Sigmoid colon (tissue), 6 donors: ENCODE measurements at regions not wholly inside any gene's neighbourhood (a gene's known extent, or its start where the extent isn't known, plus 50 kb on each side); places are given as distances from the start of the nearest gene placed in this dataset.

Experiments
- DNase-seq: peaks from one replicate; pipeline ENCODE4 v3.0.0-alpha.2; 2019
- H3K27ac ChIP-seq, 4 donors: fragments of 200-600 bp; sonication (generic); one replicate each; pipeline ENCODE4 v1.5.1; 2016 to 2019; ENCODE audit warnings: mild to moderate bottlenecking in 1 of 4
- H3K27me3 ChIP-seq, 3 donors: fragments of 200-600 bp; sonication (generic); one replicate each; pipeline ENCODE4 v1.5.1; 2019; ENCODE audit warnings: mild to moderate bottlenecking in 1 of 3
- H3K36me3 ChIP-seq, 4 donors: fragments of 200-600 bp; sonication (generic); one replicate each; pipeline ENCODE4 v1.5.1; 2016 to 2019
- H3K4me1 ChIP-seq, 4 donors: fragments of 200-600 bp; sonication (generic); one replicate each; pipeline ENCODE4 v1.5.1; 2017 to 2019
- H3K4me3 ChIP-seq, 4 donors: fragments of 200-600 bp; sonication (generic); one replicate each; pipeline ENCODE4 v1.5.1; 2017 to 2019; ENCODE audit warnings: mild to moderate bottlenecking in 2 of 4, moderate library complexity in 1 of 4
- H3K9me3 ChIP-seq, 4 donors: fragments of 200-600 bp in 3 of 4; sonication (generic) in 3 of 4; one replicate each; pipeline versions ENCODE4 v1.5.1 to v1.6.1; 2013 to 2019
- EP300 ChIP-seq, 4 donors: sonication (generic); formaldehyde crosslinking; IDR thresholded peaks; one replicate each; pipeline ENCODE4 v1.6.1; 2017; ENCODE audit warnings: antibody characterized with exemption in 4 of 4
- POLR2A ChIP-seq, 2 donors: fragments of 450-650 bp; IDR thresholded peaks; one replicate each; pipeline ENCODE4 v1.6.1; 2016; ENCODE audit warnings: antibody characterized with exemption in 2 of 2, mild to moderate bottlenecking in 2 of 2, moderate library complexity in 2 of 2
- POLR2AphosphoS5 ChIP-seq, 4 donors: sonication (generic); formaldehyde crosslinking; IDR thresholded peaks; one replicate each; pipeline ENCODE4 v1.6.1; 2017; ENCODE audit warnings: antibody characterized with exemption in 4 of 4
- WGBS, 2 donors: extraction: QIAGEN DNeasy Blood & Tissue Kit; methylation state at CpG; one replicate each; pipeline ENCODE4 v1.1.7; 2013; 5-methylcytosine and 5-hydroxymethylcytosine counted together
- intact Hi-C: fragments of 100-400 bp; cut with DNase I; formaldehyde crosslinking; loops from one replicate; pipeline ENCODE4 v1.15.1; 2023
- TF ChIP-seq, protein P1 (sequence below), 4 experiments: fragments of 450-650 bp in 3 of 4; fragments of 200-600 bp in 1 of 4; IDR thresholded peaks; one replicate each; pipeline ENCODE4 v1.5.1; 2016 to 2019; ENCODE audit warnings: antibody characterized with exemption in 4 of 4, mild to moderate bottlenecking in 3 of 4, moderate library complexity in 2 of 4
- donor health status: healthy with polysubstance abuse.
- donor health status: healthy.

GRCh38 chr14:28496364-28496763, 270.2 kb upstream of the FOXG1 start:
- no peak for DNase-seq
- Histone ChIP-seq H3K9me3 (no peaks in the 10 kb centered on the region), H3K36me3 (no peaks in the 10 kb centered on the region), H3K27me3 (no peaks in the 10 kb centered on the region), H3K4me3 (no peak overlapping the region), H3K4me1 (no peaks in the 10 kb centered on the region), H3K27ac (no peak overlapping the region)
- 66 to 87% methylated on average over 2 of the region's 2 CpGs for WGBS, 2 donors
- TF ChIP-seq POLR2A (IDR thresholded peaks at IDR 0.05) (no peak), POLR2AphosphoS5 (IDR thresholded peaks at IDR 0.05) (no peak), EP300 (IDR thresholded peaks at IDR 0.05) (no peak)
- TF ChIP-seq, protein P1, sequence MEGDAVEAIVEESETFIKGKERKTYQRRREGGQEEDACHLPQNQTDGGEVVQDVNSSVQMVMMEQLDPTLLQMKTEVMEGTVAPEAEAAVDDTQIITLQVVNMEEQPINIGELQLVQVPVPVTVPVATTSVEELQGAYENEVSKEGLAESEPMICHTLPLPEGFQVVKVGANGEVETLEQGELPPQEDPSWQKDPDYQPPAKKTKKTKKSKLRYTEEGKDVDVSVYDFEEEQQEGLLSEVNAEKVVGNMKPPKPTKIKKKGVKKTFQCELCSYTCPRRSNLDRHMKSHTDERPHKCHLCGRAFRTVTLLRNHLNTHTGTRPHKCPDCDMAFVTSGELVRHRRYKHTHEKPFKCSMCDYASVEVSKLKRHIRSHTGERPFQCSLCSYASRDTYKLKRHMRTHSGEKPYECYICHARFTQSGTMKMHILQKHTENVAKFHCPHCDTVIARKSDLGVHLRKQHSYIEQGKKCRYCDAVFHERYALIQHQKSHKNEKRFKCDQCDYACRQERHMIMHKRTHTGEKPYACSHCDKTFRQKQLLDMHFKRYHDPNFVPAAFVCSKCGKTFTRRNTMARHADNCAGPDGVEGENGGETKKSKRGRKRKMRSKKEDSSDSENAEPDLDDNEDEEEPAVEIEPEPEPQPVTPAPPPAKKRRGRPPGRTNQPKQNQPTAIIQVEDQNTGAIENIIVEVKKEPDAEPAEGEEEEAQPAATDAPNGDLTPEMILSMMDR (IDR thresholded peaks at IDR 0.05) = no peak
- intact Hi-C loops = no loop called here

- no peaks in the 10 kb centered on the region for H3K9me3 ChIP-seq
- WGBS, 2 donors = 78 to 92% methylated on average over 3 of the region's 3 CpGs
- no peak for DNase-seq
- intact Hi-C loops = no loop called here
- H3K36me3 ChIP-seq = no peaks in the 10 kb centered on the region
- H3K4me3 ChIP-seq = no peak overlapping the region
- no peak for TF ChIP-seq POLR2AphosphoS5 (IDR thresholded peaks at IDR 0.05)
- no peak for TF ChIP-seq POLR2A (IDR thresholded peaks at IDR 0.05)
- TF ChIP-seq, protein P1 (IDR thresholded peaks at IDR 0.05) = no peak
- no peak for TF ChIP-seq EP300 (IDR thresholded peaks at IDR 0.05)
- H3K4me1 ChIP-seq = no peaks in the 10 kb centered on the region
- H3K27ac ChIP-seq = no peak overlapping the region
- H3K27me3 ChIP-seq = no peaks in the 10 kb centered on the region
Measured at GRCh38 chr14:28502517-28502916, 264.1 kb upstream of the FOXG1 start.

DNA sequence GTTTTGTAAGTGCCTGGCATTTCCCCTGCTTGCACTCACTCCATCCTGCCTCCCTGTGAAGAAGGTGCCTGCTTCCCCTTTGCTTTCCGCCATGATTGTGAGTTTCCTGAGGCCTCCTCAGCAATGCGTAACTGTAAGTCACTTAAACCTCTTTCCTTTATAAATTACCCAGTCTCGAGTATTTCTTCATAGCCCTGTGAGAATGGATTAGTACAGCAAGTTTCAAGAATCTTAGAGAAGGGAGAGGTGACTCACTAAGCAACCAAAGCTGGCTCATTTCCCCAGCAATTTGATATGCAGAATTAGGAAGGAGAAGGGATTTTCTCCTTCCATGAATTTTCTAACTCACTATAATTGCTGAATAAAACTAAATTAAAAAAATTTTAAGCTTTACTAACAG, 251.0 kb upstream of the FOXG1 start:
- H3K27me3 ChIP-seq = no peaks in the 10 kb centered on the region
- H3K4me1 ChIP-seq = no peaks in the 10 kb centered on the region
- DNase-seq = no peak
- no peaks in the 10 kb centered on the region for H3K9me3 ChIP-seq
- WGBS, 2 donors = 69 to 72% methylated on average over 3 of the region's 3 CpGs
- H3K27ac ChIP-seq = no peak overlapping the region
- no peaks in the 10 kb centered on the region for H3K36me3 ChIP-seq
- no peak for TF ChIP-seq EP300 (IDR thresholded peaks at IDR 0.05)
- TF ChIP-seq POLR2AphosphoS5 (IDR thresholded peaks at IDR 0.05) = no peak
- TF ChIP-seq POLR2A (IDR thresholded peaks at IDR 0.05) = no peak
- TF ChIP-seq, protein P1 (IDR thresholded peaks at IDR 0.05) = no peak
- H3K4me3 ChIP-seq = no peak overlapping the region
- intact Hi-C loops = no loop called here

DNA sequence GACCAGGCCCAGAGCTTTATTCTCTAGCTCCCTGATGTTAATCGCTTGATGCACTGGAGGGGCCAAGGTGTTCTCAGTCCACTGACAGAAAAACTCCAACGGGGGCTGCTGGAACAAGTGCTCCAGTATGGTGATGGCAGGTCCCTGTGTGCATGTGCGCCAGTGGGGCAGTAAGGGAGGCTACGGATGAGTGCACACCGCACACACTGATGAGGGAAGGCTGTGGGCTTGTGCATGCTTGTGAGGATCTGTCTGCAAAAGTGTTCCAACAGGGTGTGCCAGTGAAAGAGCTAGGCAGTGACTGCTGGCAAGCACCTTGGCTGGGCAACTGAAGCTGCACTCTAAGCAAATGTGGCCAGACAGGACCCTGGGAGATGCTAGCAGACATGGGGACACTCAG, 229.7 kb upstream of the FOXG1 start:
- no peaks in the 10 kb centered on the region for H3K27me3 ChIP-seq
- no peaks in the 10 kb centered on the region for H3K9me3 ChIP-seq
- TF ChIP-seq EP300 (IDR thresholded peaks at IDR 0.05) (no peak), POLR2A (IDR thresholded peaks at IDR 0.05) (no peak)
- no peak overlapping the region for H3K27ac ChIP-seq
- no peaks in the 10 kb centered on the region for H3K4me1 ChIP-seq
- no peaks in the 10 kb centered on the region for H3K36me3 ChIP-seq
- WGBS, 2 donors = 92 to 93% methylated on average over 5 of the region's 5 CpGs
- intact Hi-C loops = no loop called here
- H3K4me3 ChIP-seq = no peak overlapping the region
- no peak for DNase-seq

GRCh38 chr14:28542040-28542439, 224.5 kb upstream of the FOXG1 start:
- no peak overlapping the region for H3K27ac ChIP-seq
- TF ChIP-seq EP300 (IDR thresholded peaks at IDR 0.05) = no peak
- no peaks in the 10 kb centered on the region for H3K27me3 ChIP-seq
- H3K4me1 ChIP-seq = no peaks in the 10 kb centered on the region
- WGBS, 2 donors = 67 to 71% methylated on average over 2 of the region's 2 CpGs
- DNase-seq = no peak
- no peaks in the 10 kb centered on the region for H3K36me3 ChIP-seq
- intact Hi-C loops = no loop called here
- H3K4me3 ChIP-seq = no peak overlapping the region
- no peaks in the 10 kb centered on the region for H3K9me3 ChIP-seq

- no peak overlapping the region for H3K27ac ChIP-seq
- DNase-seq = no peak
- no peaks in the 10 kb centered on the region for H3K27me3 ChIP-seq
- no peaks in the 10 kb centered on the region for H3K36me3 ChIP-seq
- H3K9me3 ChIP-seq = no peaks in the 10 kb centered on the region
- H3K4me3 ChIP-seq = no peak overlapping the region
- TF ChIP-seq EP300 (IDR thresholded peaks at IDR 0.05) (no peak), POLR2A (IDR thresholded peaks at IDR 0.05) (no peak), POLR2AphosphoS5 (IDR thresholded peaks at IDR 0.05) (no peak)
- TF ChIP-seq, protein P1 (IDR thresholded peaks at IDR 0.05) = no peak
- intact Hi-C loops = no loop called here
- H3K4me1 ChIP-seq = no peaks in the 10 kb centered on the region
Measured at GRCh38 chr14:28565345-28565744, 201.2 kb upstream of the FOXG1 start.
